Right lobe of liver (tissue), 6 donors: ENCODE measurements at regions not wholly inside any gene's neighbourhood (a gene's known extent, or its start where the extent isn't known, plus 50 kb on each side); places are given as distances from the start of the nearest gene placed in this dataset.
"Not testable (repeated sequence)": the region's sequence is repeated elsewhere in the genome, so short reads cannot be mapped to it uniquely, and the experiment has no call there.

Source experiments
- ATAC-seq, 4 donors: fragments of 200-7000 bp; cut with Tn5 transposase; one replicate each; pipeline ENCODE4 v1.9.1; 2020; ENCODE audit warnings: mild to moderate bottlenecking in 4 of 4, moderate library complexity in 4 of 4
- DNase-seq, 3 donors: peaks; one replicate each; pipeline ENCODE4 v3.0.0-alpha.2; 2020
- H3K27ac ChIP-seq, 3 donors: fragments of 200-600 bp; one replicate each; pipeline ENCODE4 v1.8.0; 2022
- H3K27me3 ChIP-seq, 2 donors: fragments of 200-600 bp; one replicate each; pipeline ENCODE4 v1.8.0; 2022
- H3K36me3 ChIP-seq, 4 donors: fragments of 200-600 bp; sonication (generic) in 1 of 4; one replicate each; pipeline versions ENCODE4 v1.5.1 to v1.8.0; 2017 to 2022; ENCODE audit warnings: control low read depth in 1 of 4
- H3K4me1 ChIP-seq, 4 donors: fragments of 200-600 bp; sonication (generic) in 1 of 4; one replicate each; pipeline versions ENCODE4 v1.5.1 to v1.8.0; 2017 to 2022; ENCODE audit warnings: control low read depth in 1 of 4
- H3K4me3 ChIP-seq, 3 donors: fragments of 200-600 bp; one replicate each; pipeline ENCODE4 v1.8.0; 2022
- H3K9me3 ChIP-seq, 4 donors: fragments of 200-600 bp; sonication (generic) in 1 of 4; one replicate each; pipeline versions ENCODE4 v1.5.1 to v1.8.0; 2017 to 2022; ENCODE audit warnings: control low read depth in 1 of 4
- POLR2A ChIP-seq: fragments of 450-650 bp; IDR thresholded peaks from one replicate; pipeline ENCODE4 v1.6.1; 2017; ENCODE audit warnings: antibody characterized with exemption, mild to moderate bottlenecking
- WGBS: methylation state at CpG from one replicate; pipeline ENCODE4 v1.1.6; 2018; ENCODE audit warnings: low coverage, low lambda C conversion rate; ENCODE audit not compliant: insufficient coverage; ENCODE audit errors: missing lambda C conversion rate; 5-methylcytosine and 5-hydroxymethylcytosine counted together
- intact Hi-C, 2 donors: fragments of 100-400 bp; cut with DNase I; formaldehyde crosslinking; loops; one replicate each; pipeline versions ENCODE4 v1.11.2 to v1.14.1; 2022
- TF ChIP-seq, protein P1 (sequence below), 4 donors: fragments of 200-600 bp in 3 of 4; fragments of 450-650 bp in 1 of 4; IDR thresholded peaks; one replicate each; pipeline versions ENCODE4 v1.5.1 to v1.8.0; 2016 to 2022; ENCODE audit warnings: antibody characterized with exemption in 4 of 4, mild to moderate bottlenecking in 2 of 4
- donor health status: DM: no; HTN: yes; CAD: no.
- donor health status: DM: no; HTN: no; CAD: no.
- donor health status: DM: no; HTN: no; CAD: no.
- donor health status: DM: no; HTN: yes; CAD: no.
- donor health status: DM: no; HTN: yes; CAD: no.

DNA sequence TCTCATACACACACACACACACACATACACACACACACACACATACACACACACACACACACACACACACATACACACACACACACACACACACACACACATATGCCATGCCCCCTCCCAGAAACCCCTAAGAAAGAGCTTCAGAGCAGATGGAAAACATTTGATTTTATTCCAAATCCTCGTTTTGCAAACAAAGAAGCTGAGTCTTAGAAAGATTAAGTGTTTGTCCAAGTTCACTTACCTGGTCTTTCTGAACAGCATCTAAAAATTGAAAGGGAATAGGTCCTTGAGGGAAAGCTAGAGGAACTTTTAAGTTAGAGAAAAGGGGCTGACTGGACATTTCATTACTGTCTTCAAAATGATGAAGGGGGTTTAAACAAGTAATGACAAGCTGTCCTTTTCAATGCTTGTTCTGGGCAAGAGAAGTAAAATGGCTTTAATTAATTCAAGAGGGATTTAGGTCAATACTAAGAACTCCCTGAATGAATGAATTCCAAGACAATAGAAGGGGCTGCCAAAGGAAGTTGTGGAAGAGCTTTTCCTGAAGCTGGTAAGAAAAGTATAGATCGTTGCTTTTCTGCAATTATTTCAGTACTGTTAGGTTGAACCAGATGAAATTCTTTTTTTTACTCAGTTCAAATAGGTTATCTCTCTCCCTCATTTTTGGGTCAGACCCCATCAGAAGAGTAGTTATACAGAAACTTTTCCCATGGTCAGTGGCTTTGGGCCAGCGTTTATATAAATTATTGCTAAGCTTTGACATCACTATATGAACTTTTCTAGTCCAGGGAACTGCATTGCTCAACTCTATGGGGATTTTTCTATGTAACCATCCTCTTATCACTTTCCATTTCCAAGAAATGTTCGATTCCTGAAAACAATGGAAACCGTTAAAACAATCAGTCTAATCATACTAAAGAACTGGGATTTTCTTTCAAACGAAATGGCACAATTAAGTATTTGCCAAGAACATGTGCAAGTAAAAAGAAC, 261.4 kb downstream of the MTERF1 start:
- 33% methylated on average over 6 of the region's 6 CpGs for WGBS
- ATAC-seq (no peak), DNase-seq (no peak)

DNA sequence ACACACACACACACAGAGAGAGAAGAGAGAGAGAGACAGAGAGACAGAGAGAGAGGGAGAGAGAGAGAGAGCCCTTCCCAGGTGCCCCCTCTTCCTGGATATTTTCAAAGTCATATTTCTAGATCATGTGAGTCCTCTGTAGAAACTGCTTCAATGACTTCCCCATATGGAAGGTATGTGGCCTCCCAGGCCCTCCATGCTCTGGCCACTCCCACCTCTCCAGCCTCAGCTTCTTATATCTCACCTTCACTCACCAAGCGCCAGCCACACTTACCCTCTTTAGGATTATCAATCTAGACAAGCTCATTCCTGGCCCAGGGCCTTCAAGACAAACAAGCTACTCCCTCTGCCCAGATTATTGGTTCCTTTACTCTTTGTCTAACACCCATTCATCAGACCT, 259.7 kb downstream of the MTERF1 start:
- H3K36me3 ChIP-seq, result no peaks in the 10 kb centered on the region
- intact Hi-C loops, result no loop called here
- H3K4me1 ChIP-seq, result no peaks in the 10 kb centered on the region
- ATAC-seq (no peak), DNase-seq (no peak)
- no peaks in the 10 kb centered on the region for H3K9me3 ChIP-seq
- 57% methylated on average over 1 of the region's 1 CpG for WGBS
- no peak overlapping the region for H3K27ac ChIP-seq
- no peak overlapping the region for H3K4me3 ChIP-seq
- H3K27me3 ChIP-seq, result no peaks in the 10 kb centered on the region
- no peak for TF ChIP-seq POLR2A
- TF ChIP-seq, protein P1, sequence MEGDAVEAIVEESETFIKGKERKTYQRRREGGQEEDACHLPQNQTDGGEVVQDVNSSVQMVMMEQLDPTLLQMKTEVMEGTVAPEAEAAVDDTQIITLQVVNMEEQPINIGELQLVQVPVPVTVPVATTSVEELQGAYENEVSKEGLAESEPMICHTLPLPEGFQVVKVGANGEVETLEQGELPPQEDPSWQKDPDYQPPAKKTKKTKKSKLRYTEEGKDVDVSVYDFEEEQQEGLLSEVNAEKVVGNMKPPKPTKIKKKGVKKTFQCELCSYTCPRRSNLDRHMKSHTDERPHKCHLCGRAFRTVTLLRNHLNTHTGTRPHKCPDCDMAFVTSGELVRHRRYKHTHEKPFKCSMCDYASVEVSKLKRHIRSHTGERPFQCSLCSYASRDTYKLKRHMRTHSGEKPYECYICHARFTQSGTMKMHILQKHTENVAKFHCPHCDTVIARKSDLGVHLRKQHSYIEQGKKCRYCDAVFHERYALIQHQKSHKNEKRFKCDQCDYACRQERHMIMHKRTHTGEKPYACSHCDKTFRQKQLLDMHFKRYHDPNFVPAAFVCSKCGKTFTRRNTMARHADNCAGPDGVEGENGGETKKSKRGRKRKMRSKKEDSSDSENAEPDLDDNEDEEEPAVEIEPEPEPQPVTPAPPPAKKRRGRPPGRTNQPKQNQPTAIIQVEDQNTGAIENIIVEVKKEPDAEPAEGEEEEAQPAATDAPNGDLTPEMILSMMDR (IDR thresholded peaks at IDR 0.05), result no peak

More for the DNA sequence above, 261.4 kb downstream of the MTERF1 start:
- Histone ChIP-seq H3K4me3 (no peak overlapping the region), H3K27ac (no peak overlapping the region), H3K36me3 (no peaks in the 10 kb centered on the region), H3K9me3 (no peaks in the 10 kb centered on the region), H3K27me3 (no peaks in the 10 kb centered on the region), H3K4me1 (no peaks in the 10 kb centered on the region)
- no peak for TF ChIP-seq POLR2A
- TF ChIP-seq, protein P1 (IDR thresholded peaks at IDR 0.05), result no peak
- intact Hi-C loops, result no loop called here

DNA sequence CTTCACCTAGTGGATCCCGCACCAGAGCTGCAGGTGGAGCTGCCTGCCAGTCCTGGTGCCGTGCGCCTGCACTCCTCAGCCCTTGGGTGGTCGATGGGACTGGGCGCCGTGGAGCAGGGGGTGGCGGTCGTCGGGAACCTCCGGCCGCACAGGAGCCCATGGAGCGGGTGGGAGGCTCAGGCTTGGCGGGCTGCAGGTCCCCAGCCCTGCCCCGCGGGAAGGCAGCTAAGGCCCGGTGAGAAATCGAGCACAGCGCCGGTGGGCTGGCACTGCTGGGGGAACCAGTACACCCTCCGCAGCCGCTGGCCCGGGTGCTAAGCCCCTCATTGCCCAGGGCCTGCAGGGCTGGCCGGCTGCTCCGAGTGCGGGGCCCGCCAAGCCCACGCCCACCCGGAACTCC, 253.2 kb downstream of the MTERF1 start:
- intact Hi-C loops, H3K36me3 ChIP-seq, ATAC-seq, H3K4me1 ChIP-seq, H3K4me3 ChIP-seq, DNase-seq, H3K9me3 ChIP-seq, H3K27me3 ChIP-seq, H3K27ac ChIP-seq: not testable (repeated sequence)
- WGBS, result no CpG with 5 or more reads among the region's 28 CpGs

DNA sequence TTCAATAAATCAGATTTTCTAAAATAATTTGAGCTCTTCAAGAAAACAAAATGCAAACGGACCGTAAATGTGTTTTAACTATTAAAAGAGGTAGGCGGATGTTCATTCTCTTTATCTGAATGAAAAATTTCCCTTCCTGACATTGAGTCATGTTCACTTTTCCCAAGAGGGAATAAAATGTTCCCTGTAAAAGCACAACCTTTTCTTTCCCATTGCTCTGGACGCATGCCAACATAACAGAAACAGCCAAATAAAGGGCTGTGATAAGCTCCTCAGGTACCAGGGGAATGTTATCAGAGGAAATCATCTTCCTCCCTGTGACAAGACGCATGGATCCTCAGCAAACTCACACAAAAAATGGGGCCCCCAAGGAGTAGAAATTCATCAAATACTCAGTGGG, 251.8 kb downstream of the MTERF1 start:
- 52% methylated on average over 5 of the region's 5 CpGs for WGBS
- Histone ChIP-seq H3K9me3 (no peaks in the 10 kb centered on the region), H3K4me3 (no peak overlapping the region), H3K27me3 (no peaks in the 10 kb centered on the region), H3K27ac (no peak overlapping the region), H3K4me1 (no peaks in the 10 kb centered on the region), H3K36me3 (no peaks in the 10 kb centered on the region)
- intact Hi-C loops, result no loop called here
- DNase-seq, result no peak
- ATAC-seq, result no peak
- no peak for TF ChIP-seq POLR2A
- TF ChIP-seq, protein P1 (IDR thresholded peaks at IDR 0.05), result no peak

DNA sequence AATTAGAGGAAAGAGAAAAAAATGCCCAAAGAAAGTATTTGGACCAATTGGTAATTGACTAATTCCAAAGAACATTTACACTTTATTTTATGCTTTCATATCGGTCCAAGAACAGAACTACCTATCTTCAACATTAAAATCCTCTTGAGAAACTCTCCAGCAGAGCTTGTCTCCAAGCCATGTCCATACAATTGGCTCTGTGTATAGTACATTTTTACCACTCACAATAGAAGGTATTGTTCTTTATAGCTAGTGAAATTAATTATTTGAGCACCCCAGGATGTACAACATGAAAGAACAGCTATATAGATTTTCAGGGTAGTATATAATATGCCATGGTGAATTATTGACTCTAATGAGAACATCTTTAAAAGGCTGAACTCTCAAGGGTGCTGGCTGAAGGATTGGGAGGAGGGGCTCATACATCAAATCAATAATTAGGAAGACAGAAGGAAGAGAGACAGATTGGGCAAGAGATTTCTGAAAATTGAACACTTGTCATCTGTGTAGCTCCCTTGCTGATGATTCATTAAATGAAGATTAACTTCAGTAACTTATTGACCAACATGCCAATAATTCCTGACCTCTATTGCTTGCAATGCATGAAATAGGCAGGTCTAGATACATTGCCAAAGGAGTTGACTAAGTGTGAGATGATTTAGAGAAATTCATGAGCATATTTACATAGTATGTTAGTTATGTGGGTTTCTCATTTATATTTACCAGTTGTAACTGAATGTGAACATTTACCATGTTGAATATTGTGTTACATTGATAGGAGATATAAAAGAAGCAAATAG, 249.7 kb downstream of the MTERF1 start:
- intact Hi-C loops, result no loop called here
- Histone ChIP-seq H3K36me3 (no peaks in the 10 kb centered on the region), H3K9me3 (no peaks in the 10 kb centered on the region), H3K4me3 (no peak overlapping the region), H3K27ac (no peak overlapping the region), H3K4me1 (no peaks in the 10 kb centered on the region), H3K27me3 (no peaks in the 10 kb centered on the region)
- DNase-seq (no peak), ATAC-seq (no peak)
- WGBS, result 91% methylated on average over 1 of the region's 1 CpG
- TF ChIP-seq, protein P1 (IDR thresholded peaks at IDR 0.05), result no peak
- no peak for TF ChIP-seq POLR2A
